ENCODE measurements at regions not wholly inside any gene's neighbourhood (a gene's known extent, or its start where the extent isn't known, plus 50 kb on each side); places are given as distances from the start of the nearest gene placed in this dataset.

DNA sequence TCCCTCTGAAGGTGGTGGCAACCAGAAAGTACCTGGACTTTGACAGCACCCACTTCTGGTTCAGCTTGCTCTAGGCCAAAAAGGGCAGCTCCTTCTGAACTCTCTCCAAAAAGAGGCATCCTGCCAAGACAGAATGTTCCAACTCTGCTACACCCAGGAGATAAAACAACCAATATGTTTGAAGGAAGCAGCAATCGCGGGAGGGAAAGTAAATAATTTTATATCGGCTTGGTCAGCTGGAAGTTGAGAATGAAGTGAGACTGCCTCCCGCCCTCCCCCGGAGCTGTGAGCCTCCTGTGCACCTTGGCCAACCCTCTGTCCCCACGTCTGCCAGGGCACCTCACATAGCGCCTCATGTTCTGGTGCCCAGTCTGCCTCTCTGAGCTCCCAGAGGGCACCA is 130.3 kb upstream of the ATP1A1 start:
- TF ChIP-seq POLR2AphosphoS5 (IDR thresholded peaks at IDR 0.05; ENCODE audit: borderline replicate concordance, low read depth, low read length) (no peak), EZH2 (IDR thresholded peaks at IDR 0.05) (no peak), FOXP2 (optimal IDR thresholded peaks at IDR 0.05; ENCODE audit: control extremely low read depth, extremely low read length, insufficient read depth) (no peak)

Data from SK-N-MC (cell line).